22Rv1 (cell line): ENCODE measurements at regions not wholly inside any gene's neighbourhood (a gene's known extent, or its start where the extent isn't known, plus 50 kb on each side); places are given as distances from the start of the nearest gene placed in this dataset.

Experiments
- ZFX ChIP-seq: fragments of 450-650 bp; IDR thresholded peaks from 2 replicates; pipeline ENCODE4 v1.6.1; 2017; ENCODE audit warnings: antibody characterized with exemption, borderline replicate concordance
- TF ChIP-seq, protein P1 (sequence below): fragments of 450-650 bp; IDR thresholded peaks from 2 replicates; pipeline ENCODE4 v1.5.1; 2017; ENCODE audit warnings: mild to moderate bottlenecking

- TF ChIP-seq, protein P1, sequence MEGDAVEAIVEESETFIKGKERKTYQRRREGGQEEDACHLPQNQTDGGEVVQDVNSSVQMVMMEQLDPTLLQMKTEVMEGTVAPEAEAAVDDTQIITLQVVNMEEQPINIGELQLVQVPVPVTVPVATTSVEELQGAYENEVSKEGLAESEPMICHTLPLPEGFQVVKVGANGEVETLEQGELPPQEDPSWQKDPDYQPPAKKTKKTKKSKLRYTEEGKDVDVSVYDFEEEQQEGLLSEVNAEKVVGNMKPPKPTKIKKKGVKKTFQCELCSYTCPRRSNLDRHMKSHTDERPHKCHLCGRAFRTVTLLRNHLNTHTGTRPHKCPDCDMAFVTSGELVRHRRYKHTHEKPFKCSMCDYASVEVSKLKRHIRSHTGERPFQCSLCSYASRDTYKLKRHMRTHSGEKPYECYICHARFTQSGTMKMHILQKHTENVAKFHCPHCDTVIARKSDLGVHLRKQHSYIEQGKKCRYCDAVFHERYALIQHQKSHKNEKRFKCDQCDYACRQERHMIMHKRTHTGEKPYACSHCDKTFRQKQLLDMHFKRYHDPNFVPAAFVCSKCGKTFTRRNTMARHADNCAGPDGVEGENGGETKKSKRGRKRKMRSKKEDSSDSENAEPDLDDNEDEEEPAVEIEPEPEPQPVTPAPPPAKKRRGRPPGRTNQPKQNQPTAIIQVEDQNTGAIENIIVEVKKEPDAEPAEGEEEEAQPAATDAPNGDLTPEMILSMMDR = no peak
- TF ChIP-seq ZFX = no peak
These were observed 379.3 kb upstream of the DCN start for GRCh38 chr12:91561958-91562325.
